ENCODE measurements at regions not wholly inside any gene's neighbourhood (a gene's known extent, or its start where the extent isn't known, plus 50 kb on each side); places are given as distances from the start of the nearest gene placed in this dataset.
"Not testable (repeated sequence)": the region's sequence is repeated elsewhere in the genome, so short reads cannot be mapped to it uniquely, and the experiment has no call there.

DNA sequence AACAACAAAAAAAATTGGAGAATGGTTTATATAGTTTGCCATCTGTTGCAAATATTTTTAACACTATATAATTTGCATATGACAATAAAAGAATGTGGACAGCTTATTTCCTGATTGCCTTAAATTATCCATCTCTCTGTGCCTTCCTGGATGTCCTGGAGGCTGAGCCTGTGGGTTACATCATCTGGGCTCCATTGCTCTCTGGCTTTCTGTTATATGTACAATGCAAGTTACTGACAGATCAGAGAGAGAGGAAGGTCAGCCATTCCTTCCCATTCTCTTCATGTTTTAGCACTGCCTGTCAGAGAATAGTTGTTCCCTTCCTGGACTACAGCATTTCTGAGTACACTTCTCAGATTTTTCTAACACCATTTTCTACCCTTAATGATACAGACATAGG lies 758.3 kb upstream of the PCDH20 start:
- no peaks in the 10 kb centered on the region for H3K36me3 ChIP-seq (ENCODE audit: control insufficient read depth in 3 of 3, insufficient read depth in 2 of 3, low read depth in 1 of 3, low read length in 3 of 3)
- no peaks in the 10 kb centered on the region for H3K9me3 ChIP-seq (ENCODE audit: control insufficient read depth in 2 of 2, insufficient read depth in 1 of 2, low read depth in 1 of 2, low read length in 1 of 2)
- H3K4me1 ChIP-seq (ENCODE audit: control insufficient read depth in 3 of 3, insufficient read depth in 2 of 3, low read depth in 1 of 3, low read length in 2 of 3): no peaks in the 10 kb centered on the region
- FAIRE-seq (no peak), DNase-seq (no peak)
- no peak overlapping the region for H3K4me3 ChIP-seq (ENCODE audit: low read depth in 1 of 3, low read length in 3 of 3)
- no peak overlapping the region for H3K27ac ChIP-seq (ENCODE audit: low read depth in 1 of 3, low read length in 2 of 3)
- no peaks in the 10 kb centered on the region for H3K27me3 ChIP-seq (ENCODE audit: control insufficient read depth in 3 of 3, insufficient read depth in 3 of 3, low read length in 3 of 3)

DNA sequence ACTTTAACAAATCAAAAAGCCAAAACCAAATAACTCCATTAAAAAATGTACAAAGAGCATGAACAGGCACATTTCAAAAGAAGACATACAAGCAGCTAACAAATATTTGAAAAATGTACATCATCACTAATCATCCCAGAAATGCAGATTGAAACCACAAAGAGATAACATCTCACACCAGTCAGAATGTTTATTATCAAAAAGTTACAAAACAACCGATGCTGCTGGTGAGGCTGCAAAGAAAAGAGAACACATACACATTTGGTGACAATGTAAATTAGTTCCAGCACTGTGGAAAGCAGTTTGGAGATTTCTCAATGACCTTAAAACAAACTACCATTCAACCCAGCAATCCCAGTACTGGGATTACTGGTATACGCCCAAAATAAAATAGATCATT lies 756.0 kb upstream of the PCDH20 start:
- Histone ChIP-seq H3K4me3 (ENCODE audit: low read depth in 1 of 3, low read length in 3 of 3) (no peak overlapping the region), H3K27ac (ENCODE audit: low read depth in 1 of 3, low read length in 2 of 3) (no peak overlapping the region), H3K36me3 (ENCODE audit: control insufficient read depth in 3 of 3, insufficient read depth in 2 of 3, low read depth in 1 of 3, low read length in 3 of 3) (no peaks in the 10 kb centered on the region), H3K4me1 (ENCODE audit: control insufficient read depth in 3 of 3, insufficient read depth in 2 of 3, low read depth in 1 of 3, low read length in 2 of 3) (no peaks in the 10 kb centered on the region), H3K9me3 (ENCODE audit: control insufficient read depth in 2 of 2, insufficient read depth in 1 of 2, low read depth in 1 of 2, low read length in 1 of 2) (peaks cover 3 to 4% of the 10 kb centered on the region in 2 donors), H3K27me3 (ENCODE audit: control insufficient read depth in 3 of 3, insufficient read depth in 3 of 3, low read length in 3 of 3) (no peaks in the 10 kb centered on the region)
- FAIRE-seq (no peak), DNase-seq (no peak)
- 89 to 99% (median 93%) methylated on average over 2 of the region's 2 CpGs for WGBS, 3 donors

DNA sequence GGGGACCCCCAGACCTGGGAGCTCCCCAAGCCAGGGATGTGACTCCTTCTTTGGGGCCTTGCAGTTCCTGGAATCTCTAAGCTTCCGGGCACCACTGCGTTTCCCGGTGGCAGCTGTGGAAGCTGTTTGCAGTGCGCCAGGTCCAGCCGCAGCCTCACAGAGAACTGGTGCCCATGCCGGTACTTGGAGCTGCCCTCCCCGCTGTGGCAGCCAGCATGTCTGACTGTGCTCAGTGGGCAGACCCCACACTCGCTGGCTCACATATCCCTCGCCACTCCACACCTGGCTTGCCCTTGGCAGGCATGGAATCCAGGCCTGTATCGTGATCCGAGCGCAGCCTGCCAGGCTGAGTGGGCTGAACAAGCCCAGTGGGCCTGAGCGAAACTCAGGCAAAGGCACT lies 753.2 kb upstream of the PCDH20 start:
- 91 to 94% (median 93%) methylated on average over 13 of the region's 13 CpGs for WGBS, 3 donors
- peaks cover 3 to 4% of the 10 kb centered on the region in 2 donors for H3K9me3 ChIP-seq (ENCODE audit: control insufficient read depth in 2 of 2, insufficient read depth in 1 of 2, low read depth in 1 of 2, low read length in 1 of 2)
- DNase-seq (no peak), FAIRE-seq (no peak)
- no peaks in the 10 kb centered on the region for H3K36me3 ChIP-seq (ENCODE audit: control insufficient read depth in 3 of 3, insufficient read depth in 2 of 3, low read depth in 1 of 3, low read length in 3 of 3)
- H3K27ac ChIP-seq (ENCODE audit: low read depth in 1 of 3, low read length in 2 of 3): no peak overlapping the region
- no peak overlapping the region for H3K4me3 ChIP-seq (ENCODE audit: low read depth in 1 of 3, low read length in 3 of 3)
- H3K27me3 ChIP-seq (ENCODE audit: control insufficient read depth in 3 of 3, insufficient read depth in 3 of 3, low read length in 3 of 3): no peaks in the 10 kb centered on the region
- H3K4me1 ChIP-seq (ENCODE audit: control insufficient read depth in 3 of 3, insufficient read depth in 2 of 3, low read depth in 1 of 3, low read length in 2 of 3): no peaks in the 10 kb centered on the region

DNA sequence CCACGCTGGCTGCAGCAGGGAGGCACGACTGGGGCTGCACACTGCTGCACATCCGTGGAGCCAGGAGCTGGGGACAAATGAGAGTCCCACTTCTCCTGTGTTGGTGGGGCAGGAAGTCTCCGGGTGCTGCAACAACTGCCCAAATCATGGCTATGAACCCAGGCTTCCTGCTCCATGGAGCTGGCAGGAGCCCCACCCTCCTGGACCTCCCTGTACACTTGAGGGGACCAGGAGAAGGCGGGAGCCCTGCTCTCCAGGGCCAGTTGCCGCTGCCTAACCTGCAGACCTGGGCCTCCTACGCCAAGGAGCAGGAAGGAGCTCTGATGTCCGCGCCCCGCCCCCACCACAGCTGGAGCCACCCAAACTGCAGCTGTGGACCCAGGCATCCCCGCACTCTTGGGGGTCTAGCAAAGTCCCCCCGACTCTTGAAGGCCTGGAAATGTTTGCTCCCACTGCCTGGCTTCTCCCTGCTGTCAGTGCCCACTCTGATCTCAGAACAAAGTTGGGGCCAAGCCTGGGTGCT lies 752.1 kb upstream of the PCDH20 start:
- FAIRE-seq (no peak), DNase-seq (no peak)
- Histone ChIP-seq H3K36me3 (ENCODE audit: control insufficient read depth in 3 of 3, insufficient read depth in 2 of 3, low read depth in 1 of 3, low read length in 3 of 3) (no peaks in the 10 kb centered on the region), H3K27me3 (ENCODE audit: control insufficient read depth in 3 of 3, insufficient read depth in 3 of 3, low read length in 3 of 3) (no peaks in the 10 kb centered on the region), H3K9me3 (ENCODE audit: control insufficient read depth in 2 of 2, insufficient read depth in 1 of 2, low read depth in 1 of 2, low read length in 1 of 2) (peaks cover 3 to 4% of the 10 kb centered on the region in 2 donors), H3K4me3 (ENCODE audit: low read depth in 1 of 3, low read length in 3 of 3) (no peak overlapping the region), H3K4me1 (ENCODE audit: control insufficient read depth in 3 of 3, insufficient read depth in 2 of 3, low read depth in 1 of 3, low read length in 2 of 3) (no peaks in the 10 kb centered on the region), H3K27ac (ENCODE audit: low read depth in 1 of 3, low read length in 2 of 3) (no peak overlapping the region)
- 81 to 84% (median 83%) methylated on average over 12 of the region's 12 CpGs for WGBS, 3 donors

DNA sequence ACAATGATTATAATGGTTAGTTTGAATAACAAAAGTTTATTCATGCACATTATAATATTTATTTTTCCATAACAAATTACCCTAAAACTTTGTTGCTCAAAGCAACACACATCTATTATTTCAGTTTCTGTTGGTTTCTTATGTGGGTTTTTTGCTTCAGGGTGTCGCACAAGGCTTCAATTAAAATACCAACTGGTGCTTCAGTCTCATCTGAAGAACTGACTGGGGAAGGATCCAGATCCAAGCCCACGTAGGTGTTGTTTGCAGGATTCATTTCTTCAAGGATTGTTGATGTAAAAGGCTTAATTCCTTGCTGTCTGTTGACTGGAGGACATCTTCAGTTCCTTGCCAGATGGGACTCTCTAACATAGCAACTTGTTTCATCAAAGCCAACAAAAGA lies 747.2 kb upstream of the PCDH20 start:
- H3K4me1 ChIP-seq (ENCODE audit: control insufficient read depth in 3 of 3, insufficient read depth in 2 of 3, low read depth in 1 of 3, low read length in 2 of 3): no peaks in the 10 kb centered on the region
- H3K27ac ChIP-seq (ENCODE audit: low read depth in 1 of 3, low read length in 2 of 3): no peak overlapping the region
- 65 to 72% (median 65%) methylated on average over 2 of the region's 2 CpGs for WGBS, 3 donors
- H3K4me3 ChIP-seq (ENCODE audit: low read depth in 1 of 3, low read length in 3 of 3): no peak overlapping the region
- no peak for FAIRE-seq
- H3K36me3 ChIP-seq (ENCODE audit: control insufficient read depth in 3 of 3, insufficient read depth in 2 of 3, low read depth in 1 of 3, low read length in 3 of 3): no peaks in the 10 kb centered on the region
- no peaks in the 10 kb centered on the region for H3K27me3 ChIP-seq (ENCODE audit: control insufficient read depth in 3 of 3, insufficient read depth in 3 of 3, low read length in 3 of 3)
- H3K9me3 ChIP-seq (ENCODE audit: control insufficient read depth in 2 of 2, insufficient read depth in 1 of 2, low read depth in 1 of 2, low read length in 1 of 2): peaks cover 3 to 4% of the 10 kb centered on the region in 2 donors
- no peak for DNase-seq

DNA sequence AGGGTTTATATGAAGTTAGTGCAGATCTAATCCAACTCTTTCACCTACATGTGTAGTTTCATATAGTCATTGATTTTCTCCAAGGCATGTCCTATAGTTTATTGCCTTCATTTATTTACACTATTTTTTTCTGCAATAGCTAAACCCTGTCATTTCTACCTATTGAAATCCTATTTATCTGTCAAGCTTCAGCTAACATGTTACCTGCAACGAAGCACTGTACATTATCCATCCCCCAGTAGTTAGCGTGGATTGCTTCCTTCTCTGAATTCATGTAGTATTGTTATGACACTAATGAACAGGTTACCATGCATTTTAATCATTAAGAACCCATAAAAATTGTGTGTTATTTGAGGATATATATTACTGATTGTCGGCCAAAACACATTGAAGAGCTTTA lies 742.9 kb upstream of the PCDH20 start:
- 78 to 84% (median 80%) methylated on average over 3 of the region's 3 CpGs for WGBS, 3 donors
- no peak overlapping the region for H3K27ac ChIP-seq (ENCODE audit: low read depth in 1 of 3, low read length in 2 of 3)
- H3K36me3 ChIP-seq (ENCODE audit: control insufficient read depth in 3 of 3, insufficient read depth in 2 of 3, low read depth in 1 of 3, low read length in 3 of 3): no peaks in the 10 kb centered on the region
- H3K4me1 ChIP-seq (ENCODE audit: control insufficient read depth in 3 of 3, insufficient read depth in 2 of 3, low read depth in 1 of 3, low read length in 2 of 3): no peaks in the 10 kb centered on the region
- FAIRE-seq (no peak), DNase-seq (no peak)
- H3K27me3 ChIP-seq (ENCODE audit: control insufficient read depth in 3 of 3, insufficient read depth in 3 of 3, low read length in 3 of 3): no peaks in the 10 kb centered on the region
- no peaks in the 10 kb centered on the region for H3K9me3 ChIP-seq (ENCODE audit: control insufficient read depth in 2 of 2, insufficient read depth in 1 of 2, low read depth in 1 of 2, low read length in 1 of 2)
- H3K4me3 ChIP-seq (ENCODE audit: low read depth in 1 of 3, low read length in 3 of 3): no peak overlapping the region

DNA sequence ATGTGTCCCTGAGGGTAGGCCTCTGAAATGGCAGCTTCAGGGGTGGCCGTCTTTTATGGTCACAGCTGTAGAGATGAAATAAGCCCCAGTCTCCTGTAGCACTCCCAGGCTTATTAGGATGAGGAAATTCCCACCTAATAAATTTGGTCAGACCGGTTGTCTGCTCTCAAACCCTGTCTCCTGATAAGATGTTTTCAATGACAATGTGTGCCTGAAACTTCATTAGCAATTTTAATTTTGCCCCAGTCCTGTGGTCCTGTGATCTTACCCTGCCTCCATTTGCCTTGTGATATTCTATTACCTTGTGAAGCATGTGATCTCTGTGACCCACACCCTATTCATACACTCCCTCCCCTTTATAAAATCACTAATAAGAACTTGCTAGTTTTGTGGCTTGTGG lies 736.1 kb upstream of the PCDH20 start:
- H3K9me3 ChIP-seq (ENCODE audit: control insufficient read depth in 2 of 2, insufficient read depth in 1 of 2, low read depth in 1 of 2, low read length in 1 of 2): peaks cover 0 to 22% of the 10 kb centered on the region in 2 donors
- not testable (repeated sequence) for H3K4me3 ChIP-seq (ENCODE audit: low read depth in 1 of 3, low read length in 3 of 3); H3K27me3 ChIP-seq (ENCODE audit: control insufficient read depth in 3 of 3, insufficient read depth in 3 of 3, low read length in 3 of 3); H3K4me1 ChIP-seq (ENCODE audit: control insufficient read depth in 3 of 3, insufficient read depth in 2 of 3, low read depth in 1 of 3, low read length in 2 of 3); FAIRE-seq; DNase-seq; H3K27ac ChIP-seq (ENCODE audit: low read depth in 1 of 3, low read length in 2 of 3); H3K36me3 ChIP-seq (ENCODE audit: control insufficient read depth in 3 of 3, insufficient read depth in 2 of 3, low read depth in 1 of 3, low read length in 3 of 3)
- 85 to 91% (median 85%) methylated on average over 2 of the region's 2 CpGs for WGBS, 3 donors

DNA sequence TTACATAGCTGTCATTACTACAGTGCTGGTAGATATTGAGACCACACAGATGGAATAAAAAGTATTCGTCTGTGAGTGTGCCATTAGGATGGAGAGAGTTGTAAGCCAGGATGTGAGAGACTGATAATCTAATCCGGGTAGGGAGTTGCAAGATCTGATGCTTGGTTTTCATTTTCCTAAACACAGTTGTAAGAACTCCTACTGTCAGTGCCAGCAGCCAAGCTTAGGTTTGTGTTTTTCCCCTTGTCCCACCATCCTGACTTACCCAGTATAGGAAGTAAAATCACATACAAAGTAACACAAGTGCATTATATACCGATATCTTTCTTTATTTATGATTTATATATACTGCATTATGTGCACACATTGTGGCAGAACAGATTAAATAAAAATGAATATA lies 726.4 kb upstream of the PCDH20 start:
- WGBS, 3 donors: 60 to 78% (median 65%) methylated on average over 3 of the region's 3 CpGs
- no peak overlapping the region for H3K4me3 ChIP-seq (ENCODE audit: low read depth in 1 of 3, low read length in 3 of 3)
- H3K27ac ChIP-seq (ENCODE audit: low read depth in 1 of 3, low read length in 2 of 3): no peak overlapping the region
- no peaks in the 10 kb centered on the region for H3K4me1 ChIP-seq (ENCODE audit: control insufficient read depth in 3 of 3, insufficient read depth in 2 of 3, low read depth in 1 of 3, low read length in 2 of 3)
- no peaks in the 10 kb centered on the region for H3K27me3 ChIP-seq (ENCODE audit: control insufficient read depth in 3 of 3, insufficient read depth in 3 of 3, low read length in 3 of 3)
- no peak for DNase-seq
- H3K9me3 ChIP-seq (ENCODE audit: control insufficient read depth in 2 of 2, insufficient read depth in 1 of 2, low read depth in 1 of 2, low read length in 1 of 2): peaks cover 0 to 15% of the 10 kb centered on the region in 2 donors
- no peaks in the 10 kb centered on the region for H3K36me3 ChIP-seq (ENCODE audit: control insufficient read depth in 3 of 3, insufficient read depth in 2 of 3, low read depth in 1 of 3, low read length in 3 of 3)
- FAIRE-seq: no peak

DNA sequence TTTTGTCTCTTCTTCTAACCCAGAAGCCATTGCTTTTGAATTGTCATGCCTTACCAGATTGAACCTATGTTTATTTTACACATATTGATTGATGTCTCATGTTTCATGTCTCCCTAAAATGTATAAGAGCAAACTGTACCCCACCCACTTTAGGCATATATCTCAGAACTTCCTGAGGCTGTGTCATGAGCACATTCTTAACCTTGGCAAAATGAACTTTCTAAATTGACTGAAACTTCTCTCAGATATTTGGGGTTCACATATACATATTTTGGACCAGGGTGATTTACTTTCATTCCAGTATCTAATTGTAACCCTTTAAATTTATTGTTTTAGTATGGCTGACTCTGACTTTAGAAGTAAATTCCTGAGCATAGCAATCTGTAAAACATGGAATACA lies 723.9 kb upstream of the PCDH20 start:
- FAIRE-seq: no peak
- H3K4me1 ChIP-seq (ENCODE audit: control insufficient read depth in 3 of 3, insufficient read depth in 2 of 3, low read depth in 1 of 3, low read length in 2 of 3): no peaks in the 10 kb centered on the region
- H3K27me3 ChIP-seq (ENCODE audit: control insufficient read depth in 3 of 3, insufficient read depth in 3 of 3, low read length in 3 of 3): no peaks in the 10 kb centered on the region
- H3K9me3 ChIP-seq (ENCODE audit: control insufficient read depth in 2 of 2, insufficient read depth in 1 of 2, low read depth in 1 of 2, low read length in 1 of 2): peaks cover 0 to 9% of the 10 kb centered on the region in 2 donors
- H3K36me3 ChIP-seq (ENCODE audit: control insufficient read depth in 3 of 3, insufficient read depth in 2 of 3, low read depth in 1 of 3, low read length in 3 of 3): no peaks in the 10 kb centered on the region
- no peak overlapping the region for H3K4me3 ChIP-seq (ENCODE audit: low read depth in 1 of 3, low read length in 3 of 3)
- DNase-seq: no peak
- no peak overlapping the region for H3K27ac ChIP-seq (ENCODE audit: low read depth in 1 of 3, low read length in 2 of 3)
